CD14-positive monocyte (primary cell): ENCODE measurements at regions not wholly inside any gene's neighbourhood (a gene's known extent, or its start where the extent isn't known, plus 50 kb on each side); places are given as distances from the start of the nearest gene placed in this dataset.

Experiments
- DNase-seq, 3 donors: peaks; one replicate each; pipeline ENCODE4 v3.0.0-alpha.2; 2011 to 2022
- H2AFZ ChIP-seq: 2 replicates; pipeline ENCODE4 v1.6.0; 2012; ENCODE audit warnings: mild to moderate bottlenecking, low read depth, low read length, inconsistent platforms; ENCODE audit not compliant: insufficient read depth, poor library complexity, severe bottlenecking
- H3K27ac ChIP-seq, 2 donors: 1 replicate in 1 of 2; 2 replicates in 1 of 2; pipeline ENCODE4 v1.5.1; 2012 to 2013; ENCODE audit warnings: low read length in 2 of 2, control low read depth in 1 of 2, inconsistent platforms in 1 of 2, low read depth in 1 of 2, mild to moderate bottlenecking in 1 of 2
- H3K27me3 ChIP-seq, 2 donors: one replicate each; pipeline versions ENCODE4 v1.6.0 to v1.6.1; 2011 to 2013; ENCODE audit warnings: low read length in 2 of 2; ENCODE audit not compliant: control insufficient read depth in 2 of 2, insufficient read depth in 2 of 2
- H3K36me3 ChIP-seq, 2 donors: replicated peaks in 1 of 2; 1 replicate in 1 of 2; 2 replicates in 1 of 2; pipeline versions ENCODE4 v1.5.1 to v1.6.1; 2012 to 2013; ENCODE audit warnings: low read length in 2 of 2, control low read depth in 1 of 2, inconsistent platforms in 1 of 2, mild to moderate bottlenecking in 1 of 2; ENCODE audit not compliant: insufficient read depth in 2 of 2, control insufficient read depth in 1 of 2
- H3K4me1 ChIP-seq, 2 donors: 1 replicate in 1 of 2; 2 replicates in 1 of 2; pipeline versions ENCODE4 v1.5.1 to v1.6.1; 2012 to 2013; ENCODE audit warnings: low read length in 2 of 2, control low read depth in 1 of 2, inconsistent platforms in 1 of 2, mild to moderate bottlenecking in 1 of 2, moderate library complexity in 1 of 2; ENCODE audit not compliant: insufficient read depth in 2 of 2, control insufficient read depth in 1 of 2
- H3K4me2 ChIP-seq: replicated peaks from 2 replicates; pipeline ENCODE3; 2012; ENCODE audit warnings: low read length, moderate library complexity, mild to moderate bottlenecking; ENCODE audit not compliant: poor library complexity, severe bottlenecking; ENCODE audit errors: extremely low read depth
- H3K4me3 ChIP-seq, 3 experiments: fragments of 200-600 bp in 1 of 3; sonication (generic) in 1 of 3; replicated peaks in 1 of 3; 1 replicate in 2 of 3; 2 replicates in 1 of 3; pipeline ENCODE4 v1.5.1; 2011 to 2013; ENCODE audit warnings: low read length in 3 of 3, mild to moderate bottlenecking in 3 of 3, control low read depth in 2 of 3, low read depth in 2 of 3, inconsistent platforms in 1 of 3, moderate library complexity in 1 of 3
- H3K79me2 ChIP-seq: 2 replicates; pipeline ENCODE4 v1.6.0; 2012; ENCODE audit warnings: mild to moderate bottlenecking, control low read depth, inconsistent platforms, low read length, moderate library complexity; ENCODE audit not compliant: insufficient read depth
- H3K9ac ChIP-seq: 2 replicates; pipeline ENCODE4 v1.6.0; 2017; ENCODE audit warnings: low read length, mild to moderate bottlenecking; ENCODE audit not compliant: insufficient read depth, poor library complexity, severe bottlenecking
- H3K9me3 ChIP-seq, 2 donors: replicated peaks in 1 of 2; 1 replicate in 1 of 2; 2 replicates in 1 of 2; pipeline versions ENCODE4 v1.5.1 to v1.6.1; 2012 to 2013; ENCODE audit warnings: low read length in 2 of 2, control low read depth in 1 of 2; ENCODE audit not compliant: control insufficient read depth in 1 of 2, insufficient read depth in 1 of 2
- H4K20me1 ChIP-seq: 2 replicates; pipeline ENCODE4 v1.6.0; 2012; ENCODE audit warnings: mild to moderate bottlenecking, low read length, control low read depth, moderate library complexity; ENCODE audit not compliant: insufficient read depth
- H3K27ac Mint-ChIP-seq, 7 donors: one replicate each; pipeline ENCODE4 v1.8.0; 2020; ENCODE audit warnings: mild to moderate bottlenecking in 7 of 7, mixed read lengths in 7 of 7, moderate library complexity in 6 of 7, inconsistent platforms in 2 of 7
- H3K27me3 Mint-ChIP-seq, 3 donors: one replicate each; pipeline ENCODE4 v1.8.0; 2021 to 2022; ENCODE audit warnings: low read depth in 3 of 3, mild to moderate bottlenecking in 3 of 3, mixed read lengths in 3 of 3, moderate library complexity in 3 of 3, inconsistent platforms in 1 of 3
- H3K36me3 Mint-ChIP-seq, 2 donors: one replicate each; pipeline ENCODE4 v1.8.0; 2020; ENCODE audit warnings: mixed read lengths in 2 of 2, inconsistent platforms in 1 of 2, mild to moderate bottlenecking in 1 of 2
- H3K4me1 Mint-ChIP-seq: one replicate; pipeline ENCODE4 v1.8.0; 2020; ENCODE audit warnings: mild to moderate bottlenecking, mixed read lengths
- H3K4me3 Mint-ChIP-seq, 2 donors: one replicate each; pipeline ENCODE4 v1.8.0; 2020; ENCODE audit warnings: mild to moderate bottlenecking in 2 of 2, mixed read lengths in 2 of 2, moderate library complexity in 1 of 2
- H3K9me3 Mint-ChIP-seq, 7 donors: one replicate each; pipeline ENCODE4 v1.8.0; 2020 to 2022; ENCODE audit warnings: mixed read lengths in 7 of 7, mild to moderate bottlenecking in 6 of 7, moderate library complexity in 6 of 7, inconsistent platforms in 2 of 7
- WGBS: methylation state at CpG from one replicate; pipeline ENCODE4 v1.1.5; 2013; ENCODE audit warnings: missing lambda C conversion rate; ENCODE audit not compliant: insufficient coverage; 5-methylcytosine and 5-hydroxymethylcytosine counted together
- intact Hi-C, 2 donors: fragments of 100-400 bp; cut with micrococcal nuclease; formaldehyde crosslinking; loops; one replicate each; pipeline versions ENCODE4 v1.15.0 to v1.15.1; 2023
- TF ChIP-seq, protein P1 (sequence below): fragments of 200-600 bp; IDR thresholded peaks from one replicate; pipeline ENCODE4 v1.8.0; 2022; ENCODE audit warnings: antibody characterized with exemption, mild to moderate bottlenecking

DNA sequence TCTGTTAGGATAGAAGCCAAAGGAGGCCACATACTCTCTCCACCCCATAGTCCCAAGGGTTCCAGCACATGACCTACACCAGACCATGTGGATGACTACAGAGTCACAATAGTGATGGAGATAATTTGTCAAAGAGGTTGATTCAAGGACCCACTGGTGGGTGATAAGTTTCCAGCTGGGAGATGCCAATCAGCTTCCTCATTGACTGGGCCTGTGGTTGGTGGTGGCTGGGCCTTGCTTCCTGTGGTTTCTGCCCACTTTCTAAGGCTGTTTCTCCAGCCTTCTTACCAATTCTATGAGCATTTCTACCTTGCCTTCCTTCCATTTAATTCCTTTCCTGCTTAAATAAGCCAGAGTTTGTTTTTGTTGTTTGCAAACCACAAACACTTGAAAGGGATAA lies 95.5 kb upstream of the CPEB2 start:
- H3K4me1 Mint-ChIP-seq = peaks cover 4% of the 10 kb centered on the region
- H3K4me3 Mint-ChIP-seq = no peak overlapping the region
- Histone ChIP-seq H3K4me2 (no peak overlapping the region), H3K4me1 (peaks cover 2 to 7% of the 10 kb centered on the region in 2 donors), H3K36me3 (no peaks in the 10 kb centered on the region), H2AFZ (no peak overlapping the region), H3K9ac (no peak overlapping the region), H4K20me1 (no peaks in the 10 kb centered on the region), H3K79me2 (no peaks in the 10 kb centered on the region), H3K27me3 (peaks cover 3% of the 10 kb centered on the region in 2 donors), H3K9me3 (no peaks in the 10 kb centered on the region), H3K4me3 (no peak overlapping the region), H3K27ac (no peak overlapping the region)
- intact Hi-C loops = no loop called here
- peaks cover 3 to 26% (median 10%) of the 10 kb centered on the region in 3 donors for H3K27me3 Mint-ChIP-seq
- peaks cover 0 to 9% (median 4%) of the 10 kb centered on the region in 7 donors for H3K9me3 Mint-ChIP-seq
- H3K27ac Mint-ChIP-seq = no peak overlapping the region
- no peaks in the 10 kb centered on the region for H3K36me3 Mint-ChIP-seq
- no peak for DNase-seq
- TF ChIP-seq, protein P1, sequence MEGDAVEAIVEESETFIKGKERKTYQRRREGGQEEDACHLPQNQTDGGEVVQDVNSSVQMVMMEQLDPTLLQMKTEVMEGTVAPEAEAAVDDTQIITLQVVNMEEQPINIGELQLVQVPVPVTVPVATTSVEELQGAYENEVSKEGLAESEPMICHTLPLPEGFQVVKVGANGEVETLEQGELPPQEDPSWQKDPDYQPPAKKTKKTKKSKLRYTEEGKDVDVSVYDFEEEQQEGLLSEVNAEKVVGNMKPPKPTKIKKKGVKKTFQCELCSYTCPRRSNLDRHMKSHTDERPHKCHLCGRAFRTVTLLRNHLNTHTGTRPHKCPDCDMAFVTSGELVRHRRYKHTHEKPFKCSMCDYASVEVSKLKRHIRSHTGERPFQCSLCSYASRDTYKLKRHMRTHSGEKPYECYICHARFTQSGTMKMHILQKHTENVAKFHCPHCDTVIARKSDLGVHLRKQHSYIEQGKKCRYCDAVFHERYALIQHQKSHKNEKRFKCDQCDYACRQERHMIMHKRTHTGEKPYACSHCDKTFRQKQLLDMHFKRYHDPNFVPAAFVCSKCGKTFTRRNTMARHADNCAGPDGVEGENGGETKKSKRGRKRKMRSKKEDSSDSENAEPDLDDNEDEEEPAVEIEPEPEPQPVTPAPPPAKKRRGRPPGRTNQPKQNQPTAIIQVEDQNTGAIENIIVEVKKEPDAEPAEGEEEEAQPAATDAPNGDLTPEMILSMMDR = no peak

DNA sequence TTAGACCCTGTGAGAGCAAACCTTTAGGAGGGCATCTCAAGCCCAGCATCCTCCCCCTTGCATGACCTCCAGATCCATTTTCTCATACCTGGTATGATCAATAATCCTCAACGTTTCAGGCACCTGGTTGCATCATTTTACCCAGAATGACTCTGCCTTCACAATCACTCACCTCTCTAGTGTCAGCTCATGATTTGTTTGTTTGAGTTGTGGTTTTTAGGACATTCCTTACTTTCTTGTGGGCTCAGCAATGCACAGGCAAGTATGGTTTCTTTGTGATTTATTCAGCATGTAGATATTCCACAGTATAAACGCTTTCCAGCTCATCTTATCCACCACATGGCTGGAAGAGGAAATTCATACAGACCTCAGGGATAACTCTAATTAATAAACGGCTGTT lies 93.6 kb upstream of the CPEB2 start:
- Histone ChIP-seq H3K4me2 (no peak overlapping the region), H3K27me3 (peaks cover 3% of the 10 kb centered on the region in 2 donors), H2AFZ (no peak overlapping the region), H3K4me3 (no peak overlapping the region), H3K36me3 (no peaks in the 10 kb centered on the region), H3K9ac (no peak overlapping the region), H4K20me1 (no peaks in the 10 kb centered on the region), H3K27ac (no peak overlapping the region), H3K79me2 (no peaks in the 10 kb centered on the region), H3K4me1 (peaks cover 2 to 7% of the 10 kb centered on the region in 2 donors), H3K9me3 (no peaks in the 10 kb centered on the region)
- intact Hi-C loops = no loop called here
- TF ChIP-seq, protein P1 = no peak
- H3K9me3 Mint-ChIP-seq = peaks cover 0 to 12% (median 5%) of the 10 kb centered on the region in 7 donors
- peaks cover 3 to 24% (median 10%) of the 10 kb centered on the region in 3 donors for H3K27me3 Mint-ChIP-seq
- peaks cover 4% of the 10 kb centered on the region for H3K4me1 Mint-ChIP-seq
- H3K36me3 Mint-ChIP-seq = no peaks in the 10 kb centered on the region
- 71% methylated on average over 1 of the region's 3 CpGs for WGBS
- H3K27ac Mint-ChIP-seq = no peak overlapping the region
- H3K4me3 Mint-ChIP-seq = peak overlapping the region in 1 of 2 donors; percentile 5
- no peak for DNase-seq
